ENCODE measurements at regions not wholly inside any gene's neighbourhood (a gene's known extent, or its start where the extent isn't known, plus 50 kb on each side); places are given as distances from the start of the nearest gene placed in this dataset.

DNA sequence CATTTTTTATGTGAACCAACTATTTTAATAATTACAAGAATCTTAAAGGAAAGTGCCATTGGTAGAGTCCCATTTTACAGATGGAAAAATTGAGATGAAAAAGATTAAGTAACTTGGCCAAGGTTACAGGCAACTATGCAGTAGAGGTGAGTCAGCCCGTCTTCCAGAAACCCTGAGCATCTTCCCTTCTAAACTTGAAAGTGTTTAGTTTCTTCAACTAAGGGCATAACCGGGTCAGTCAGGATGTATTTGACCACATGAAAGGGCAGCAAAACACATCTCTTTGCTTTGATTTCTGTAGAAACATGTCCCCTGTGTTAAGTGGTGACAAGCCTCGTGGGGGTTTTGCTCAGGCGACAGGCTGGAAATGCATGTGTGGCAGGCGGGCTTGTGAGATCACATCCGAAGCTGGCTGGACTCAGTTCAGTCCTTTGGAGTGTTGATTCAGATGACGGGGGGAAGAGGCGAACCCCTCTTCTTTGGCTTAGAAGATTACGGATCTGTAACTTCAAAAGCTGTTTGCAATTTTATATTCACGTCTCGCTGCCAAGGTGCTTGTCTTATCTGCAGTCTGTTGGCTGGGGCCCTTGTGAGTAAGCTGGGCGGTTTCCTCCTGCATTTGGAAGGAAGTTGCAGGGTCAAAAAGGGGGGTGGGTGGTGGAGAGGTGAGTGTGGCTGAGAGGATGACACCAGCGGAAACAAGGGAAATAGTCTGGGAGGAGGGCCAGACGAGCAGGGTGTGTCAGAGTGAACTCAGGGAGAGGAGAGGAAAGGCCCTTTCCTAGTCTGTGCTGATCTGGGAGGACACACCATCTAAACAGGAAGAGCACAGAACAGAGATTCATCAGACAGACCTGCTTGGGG, 78.9 kb upstream of the RPS23 start:
- no peak for DNase-seq (ENCODE audit: low spot score)

DNA sequence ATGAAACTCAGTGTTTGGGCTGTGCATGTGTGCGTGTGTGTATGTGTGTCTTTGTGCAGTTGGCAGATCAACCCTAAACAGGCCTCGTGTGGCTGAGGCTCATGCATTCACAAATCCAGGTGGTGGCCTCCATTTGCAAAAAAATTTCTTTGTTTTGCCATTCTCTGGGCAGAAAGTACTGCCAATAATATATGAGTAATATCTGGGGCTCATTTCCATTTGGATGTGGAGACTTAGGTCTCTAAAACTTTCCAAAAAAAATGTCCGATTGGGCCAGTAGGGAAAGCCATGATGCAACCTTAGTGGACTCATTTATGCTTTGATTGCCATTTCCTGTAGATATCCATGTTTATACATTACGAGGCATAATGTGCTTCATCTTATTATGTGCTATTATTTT, 77.9 kb upstream of the RPS23 start:
- no peak for DNase-seq (ENCODE audit: low spot score)

- DNase-seq (ENCODE audit: low spot score) = no peak
Observed at GRCh38 chr5:82355496-82355895, 77.3 kb upstream of the RPS23 start.

- DNase-seq (ENCODE audit: low spot score) = no peak
Observed at GRCh38 chr5:82355053-82355452, 76.9 kb upstream of the RPS23 start.

- DNase-seq (ENCODE audit: low spot score) = no peak
Observed at GRCh38 chr5:82354543-82354942, 76.4 kb upstream of the RPS23 start.

- no peak for DNase-seq (ENCODE audit: low spot score)
Observed at GRCh38 chr5:82353522-82353921, 75.4 kb upstream of the RPS23 start.

DNA sequence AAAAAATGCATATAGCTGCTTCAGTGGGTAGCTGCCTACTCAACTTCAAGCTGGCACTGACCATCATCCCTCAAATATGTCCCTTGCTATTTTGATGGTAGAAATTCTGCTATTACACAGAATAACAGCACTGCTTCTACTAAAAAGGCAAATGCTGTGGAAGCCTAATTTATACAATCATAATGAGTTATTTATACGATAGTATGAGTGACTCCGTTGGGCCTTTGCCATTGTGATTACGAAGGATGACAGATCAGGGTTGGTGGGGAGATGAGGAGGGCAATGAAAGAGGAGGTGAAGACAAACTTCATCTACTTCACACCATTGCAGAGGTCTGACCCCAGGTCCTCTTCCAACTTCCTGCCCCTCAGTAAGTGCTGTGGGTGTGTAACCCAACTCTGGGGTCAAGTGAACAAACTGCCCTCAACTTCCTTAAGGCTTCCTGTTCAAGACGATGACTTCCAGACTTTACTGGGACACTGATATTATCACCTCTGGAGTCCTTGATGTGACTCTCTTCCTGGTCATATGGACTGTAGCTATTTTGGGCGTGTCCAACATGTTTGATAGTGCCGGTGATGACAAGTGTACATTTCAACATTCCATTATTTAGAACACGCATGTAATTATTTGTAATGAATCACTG, 74.1 kb upstream of the RPS23 start:
- DNase-seq (ENCODE audit: low spot score) = no peak

GRCh38 chr5:82351754-82352145, 73.6 kb upstream of the RPS23 start:
- DNase-seq (ENCODE audit: low spot score) = peak; percentile 51

DNA sequence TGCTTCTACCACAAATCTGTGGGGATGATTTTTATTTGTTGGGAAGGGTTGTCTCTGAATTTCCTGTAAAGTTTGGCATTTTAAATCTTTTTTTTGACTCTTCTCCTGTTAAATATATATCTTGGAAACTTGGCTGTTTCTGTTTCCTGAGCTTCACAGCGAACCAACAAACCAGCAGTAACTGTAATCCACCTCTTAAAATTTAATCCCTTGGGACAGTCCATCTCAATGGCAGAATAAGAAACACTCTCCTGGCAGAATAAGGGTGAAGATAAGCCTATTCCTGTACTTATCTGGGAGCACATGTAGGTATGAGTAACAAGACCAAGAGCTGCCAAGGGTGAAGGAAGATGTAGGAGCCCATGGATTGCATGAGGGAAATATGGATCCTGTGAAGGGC, 73.1 kb upstream of the RPS23 start:
- no peak for DNase-seq (ENCODE audit: low spot score)

DNA sequence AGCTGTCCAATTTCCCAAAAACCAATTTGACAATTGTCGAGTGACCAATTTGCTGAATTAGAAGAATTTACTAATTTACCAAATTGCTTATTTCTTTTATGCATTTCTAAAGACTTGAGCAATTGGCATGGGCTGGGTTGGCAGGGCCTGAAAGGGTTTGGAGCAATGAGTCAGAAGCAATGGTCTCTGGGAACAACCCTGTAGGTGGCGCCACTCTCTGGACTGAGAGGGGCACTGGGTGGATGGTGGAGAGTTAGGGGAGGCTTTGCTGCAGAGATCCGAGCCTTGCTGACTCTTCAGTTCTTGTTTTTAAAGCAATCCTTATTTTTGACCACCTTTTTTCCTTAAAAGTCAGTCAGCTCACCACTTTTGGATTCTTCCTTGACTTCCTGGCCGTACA, 71.5 kb upstream of the RPS23 start:
- DNase-seq (ENCODE audit: low spot score) = no peak

DNA sequence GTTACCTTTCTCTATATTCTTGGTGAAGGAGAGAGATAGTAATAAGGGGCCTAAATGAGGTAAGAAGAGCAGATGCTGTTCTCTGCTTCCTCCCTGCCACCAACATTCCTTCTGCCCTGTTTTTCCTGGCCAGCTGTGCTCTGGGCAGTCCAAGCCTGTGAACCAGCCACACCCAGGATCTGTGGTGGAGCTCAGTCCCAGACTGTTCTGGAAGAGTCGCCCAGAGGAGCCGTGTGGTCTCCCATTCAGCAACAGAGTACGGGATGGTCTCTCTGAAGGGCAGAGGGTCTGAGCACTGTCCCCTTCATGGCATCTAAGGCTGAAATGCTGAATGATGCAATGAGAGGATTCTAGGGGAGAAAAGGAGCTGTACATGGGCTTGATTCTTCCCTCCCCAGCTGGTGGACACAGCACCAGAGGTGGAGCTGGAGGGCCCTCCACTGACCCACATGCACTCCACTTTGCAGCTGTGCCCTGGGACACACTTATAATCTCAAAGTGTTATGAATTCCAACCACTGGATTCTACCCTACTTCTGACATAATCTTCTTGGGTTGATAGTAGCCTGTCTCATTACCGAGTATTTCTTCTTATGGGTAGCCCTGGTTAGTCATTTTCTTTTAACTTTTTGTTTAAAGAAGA, 70.8 kb upstream of the RPS23 start:
- DNase-seq (ENCODE audit: low spot score) = no peak

- no peak for DNase-seq (ENCODE audit: low spot score)
Observed at GRCh38 chr5:82347201-82347865, 69.2 kb upstream of the RPS23 start.

GRCh38 chr5:82346399-82347165, 68.4 kb upstream of the RPS23 start:
- DNase-seq (ENCODE audit: low spot score) = no peak

DNA sequence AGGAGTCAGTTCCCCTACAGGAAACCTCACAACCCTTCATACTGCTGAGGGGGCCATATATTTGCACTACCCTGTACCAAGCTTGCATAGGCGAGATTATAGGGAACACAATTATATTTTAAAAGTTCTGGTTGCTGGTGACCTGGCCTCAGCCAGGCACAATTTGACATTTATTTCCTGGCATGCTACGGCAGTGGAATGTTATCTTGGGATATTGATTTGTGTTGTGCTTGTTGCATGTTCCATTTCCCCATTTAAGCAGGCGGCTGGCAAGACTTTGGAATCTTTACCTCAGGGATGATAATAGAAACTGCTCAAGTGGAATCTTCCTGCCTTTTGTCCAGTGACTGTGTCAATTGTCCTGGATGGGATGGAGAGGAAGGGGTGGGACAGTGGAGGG, 67.0 kb upstream of the RPS23 start:
- no peak for DNase-seq (ENCODE audit: low spot score)

- DNase-seq (ENCODE audit: low spot score) = no peak
Observed at GRCh38 chr5:82341325-82341724, 63.2 kb upstream of the RPS23 start.

DNA sequence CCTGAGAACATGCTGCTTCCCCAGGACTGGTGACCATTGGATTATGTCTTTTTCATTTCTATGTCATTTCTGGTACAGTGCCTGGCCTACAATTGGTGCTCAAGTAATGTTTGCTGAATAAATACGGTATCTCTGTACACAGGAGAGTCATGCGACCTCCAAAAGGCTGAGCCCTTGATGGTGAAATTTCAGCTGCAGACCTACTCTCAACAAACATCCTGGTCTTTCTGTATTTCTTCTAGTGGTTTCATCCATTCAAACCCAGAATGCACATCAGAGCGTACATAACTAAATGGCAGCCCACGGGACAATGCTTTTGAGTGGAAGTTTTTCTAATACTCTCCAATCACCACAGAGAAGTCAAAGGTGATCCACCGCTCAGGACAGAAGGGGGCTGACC, 62.6 kb upstream of the RPS23 start:
- DNase-seq (ENCODE audit: low spot score) = no peak

GRCh38 chr5:82339792-82340191, 61.6 kb upstream of the RPS23 start:
- no peak for DNase-seq (ENCODE audit: low spot score)

DNA sequence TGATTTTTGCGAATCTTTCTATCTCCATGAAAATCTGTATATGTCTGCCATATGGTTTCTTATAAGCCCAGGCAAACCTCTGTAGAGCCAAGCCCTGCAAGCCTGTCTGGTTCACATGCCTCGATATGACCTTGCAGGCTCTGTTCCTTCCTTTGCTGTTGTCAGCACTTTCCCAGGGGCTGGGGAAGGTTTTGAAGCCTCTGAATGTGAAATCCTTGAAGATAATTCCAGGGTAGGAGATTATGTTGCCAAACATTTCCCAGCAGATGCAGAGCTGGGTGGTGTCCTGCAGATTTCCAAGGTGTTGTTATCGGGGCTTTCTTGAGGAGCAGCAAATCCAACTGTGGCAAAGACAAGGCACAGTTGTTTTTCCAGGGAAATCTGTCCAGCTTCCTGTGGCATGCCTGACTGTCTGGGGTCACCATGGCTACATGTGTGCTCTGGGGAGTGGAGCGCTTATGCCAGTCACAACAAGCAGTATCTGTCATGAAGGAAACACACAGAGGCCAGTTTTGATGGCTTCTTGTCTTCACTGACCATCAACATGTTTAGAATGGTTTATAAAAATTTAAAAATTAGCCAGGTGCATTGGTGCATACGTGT, 60.7 kb upstream of the RPS23 start:
- no peak for DNase-seq (ENCODE audit: low spot score)

DNA sequence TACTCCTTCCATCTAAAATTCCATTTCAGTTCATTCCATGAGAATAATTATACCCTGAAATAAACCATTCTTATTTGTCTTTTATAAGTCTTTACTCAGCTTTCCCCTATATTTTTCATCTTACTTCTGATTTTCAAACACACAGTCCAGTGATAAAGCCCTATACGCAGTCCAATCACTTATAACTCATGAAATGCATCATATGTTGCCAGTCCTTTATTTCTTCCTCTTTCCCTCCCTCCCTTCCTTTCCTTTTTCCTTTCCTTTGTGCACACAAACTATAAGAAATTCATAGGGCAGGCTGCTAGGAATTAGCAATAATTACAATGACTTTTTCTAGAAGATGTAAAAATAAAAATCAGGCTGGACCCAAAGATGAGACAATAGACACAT, 58.8 kb upstream of the RPS23 start:
- DNase-seq (ENCODE audit: low spot score) = no peak

DNA sequence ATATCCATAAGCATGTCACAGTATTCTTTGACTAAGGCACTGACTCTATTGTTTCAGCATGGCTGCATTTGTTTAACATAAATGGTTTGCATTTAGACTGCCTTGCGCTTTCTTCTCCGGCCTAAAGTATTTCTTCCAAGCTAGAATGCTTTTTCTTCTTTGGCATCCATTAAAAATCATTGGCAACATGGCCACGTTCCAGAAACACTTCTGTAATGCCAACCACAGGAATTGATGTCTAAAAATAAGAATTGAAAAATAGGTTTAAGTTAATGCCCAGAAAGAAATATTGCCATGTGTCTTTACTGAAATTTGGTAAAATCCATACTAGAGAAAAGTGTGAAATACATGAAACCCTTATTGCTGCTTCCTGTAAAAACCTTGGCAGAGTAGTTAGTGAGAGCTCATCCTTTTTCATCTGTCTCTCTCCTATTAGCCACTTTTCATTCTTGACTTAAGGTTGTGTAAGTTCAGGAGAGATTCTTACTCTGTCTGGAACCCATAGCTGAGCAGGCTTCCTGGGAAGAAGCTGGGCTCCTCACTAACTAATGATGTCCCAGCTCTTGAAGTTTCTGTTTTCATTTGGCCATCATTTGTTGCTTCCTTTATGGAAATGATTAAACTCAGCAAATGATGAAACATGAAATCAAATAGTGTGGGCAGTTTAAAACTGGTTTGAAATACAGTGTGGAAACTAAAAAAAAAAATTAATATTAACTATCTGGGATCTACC, 58.2 kb upstream of the RPS23 start:
- DNase-seq (ENCODE audit: low spot score) = no peak

DNA sequence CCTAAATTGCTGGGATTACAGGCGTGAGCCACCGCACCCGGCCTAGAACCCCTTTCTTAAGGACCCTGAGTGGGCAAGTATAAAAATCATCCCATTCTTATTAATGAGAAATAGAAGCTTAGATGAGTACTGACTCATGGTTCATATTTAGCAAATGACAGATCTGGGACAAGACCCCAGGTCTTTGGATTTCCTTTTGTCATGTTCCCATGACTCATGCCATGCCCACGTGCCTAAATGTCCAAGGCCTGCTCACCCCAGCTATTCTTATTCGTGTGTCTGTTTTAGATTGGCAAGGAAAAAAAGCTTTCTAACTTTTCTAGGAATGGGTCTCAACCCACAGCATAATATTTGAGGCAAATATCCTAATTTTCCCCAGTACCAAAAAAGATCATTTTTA, 57.7 kb upstream of the RPS23 start:
- no peak for DNase-seq (ENCODE audit: low spot score)

Measured in hematopoietic multipotent progenitor cell treated with erythropoietin and hydrocortisone succinate and interleukin-3 and kit ligand, for 17 days (in vitro differentiated cells).